GM12801 (cell line): ENCODE measurements at regions not wholly inside any gene's neighbourhood (a gene's known extent, or its start where the extent isn't known, plus 50 kb on each side); places are given as distances from the start of the nearest gene placed in this dataset.

Experiments
- CTCF ChIP-seq: IDR thresholded peaks from one replicate; pipeline ENCODE4 v1.5.1; 2011; ENCODE audit warnings: control low read depth; ENCODE audit not compliant: insufficient read length; ENCODE audit errors: extremely low read depth

- no peak for TF ChIP-seq CTCF
These were observed 211.1 kb upstream of the GATA6 start for GRCh38 chr18:21958263-21958662.

- no peak for TF ChIP-seq CTCF
These were observed 210.5 kb upstream of the GATA6 start for GRCh38 chr18:21958707-21959450.

GRCh38 chr18:21960189-21960588, 209.2 kb upstream of the GATA6 start:
- TF ChIP-seq CTCF, result no peak

- no peak for TF ChIP-seq CTCF
These were observed 206.1 kb upstream of the GATA6 start for GRCh38 chr18:21963336-21963735.

- TF ChIP-seq CTCF, result no peak
These were observed 201.1 kb upstream of the GATA6 start for GRCh38 chr18:21968338-21968737.

GRCh38 chr18:21972281-21972680, 197.1 kb upstream of the GATA6 start:
- TF ChIP-seq CTCF, result no peak

GRCh38 chr18:21978546-21979170, 190.7 kb upstream of the GATA6 start:
- no peak for TF ChIP-seq CTCF
